ENCODE measurements at regions not wholly inside any gene's neighbourhood (a gene's known extent, or its start where the extent isn't known, plus 50 kb on each side); places are given as distances from the start of the nearest gene placed in this dataset.
A peak's percentile ranks its signal among the peaks of the same experiment; 100 is the strongest.

- TF ChIP-seq ATOH8 (CRISPR knock-in tag; IDR thresholded peaks at IDR 0.05; ENCODE audit: low read depth) = peak; percentile 97
- peak; percentile 64 to 86; a peak in 3 of 5 replicates for TF ChIP-seq EP300 (IDR thresholded peaks at IDR 0.05)
These were observed 49.6 kb upstream of the ZNF469 start (continued) for GRCh38 chr16:88332921-88333825.
